ENCODE measurements at regions not wholly inside any gene's neighbourhood (a gene's known extent, or its start where the extent isn't known, plus 50 kb on each side); places are given as distances from the start of the nearest gene placed in this dataset.

DNA sequence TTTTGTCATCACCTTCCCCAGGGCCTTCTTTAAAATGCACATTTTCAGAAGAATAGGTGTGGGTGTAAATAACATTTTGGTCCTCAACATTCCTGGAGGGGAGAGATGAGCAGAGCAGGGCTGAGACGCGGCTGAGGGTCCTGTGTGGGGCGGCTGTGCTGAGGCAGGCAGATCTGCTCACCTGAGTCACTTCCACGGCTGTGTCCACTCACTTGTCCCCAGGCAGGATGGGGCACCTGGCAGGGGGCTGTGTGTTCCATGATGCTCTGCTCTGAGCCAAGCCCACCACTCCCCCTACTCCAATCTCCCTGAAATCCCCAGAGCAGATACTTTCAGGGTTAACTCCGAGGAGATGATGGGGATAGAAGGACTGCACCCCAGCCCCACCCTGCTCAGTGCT, 93.8 kb downstream of the GLRX3 start:
- ChIA-PET POLR2A (no interaction called here), CTCF (interaction anchor here (0.6 kb wide), 1 partner anchor 793 kb away, joined by 3 read pairs; no protein-coding TSS in a partner anchor)
- no peak for DNase-seq
- Mint-ChIP-seq H3K27ac (no peak overlapping the region), H3K36me3 (peaks cover 2% of the 10 kb centered on the region), H3K9me3 (peaks cover 15% of the 10 kb centered on the region), H3K27me3 (no peaks in the 10 kb centered on the region), H3K4me1 (ENCODE audit: low read depth) (no peaks in the 10 kb centered on the region), H3K4me3 (no peak overlapping the region)
- intact Hi-C loops (cut with micrococcal nuclease) = no loop called here

DNA sequence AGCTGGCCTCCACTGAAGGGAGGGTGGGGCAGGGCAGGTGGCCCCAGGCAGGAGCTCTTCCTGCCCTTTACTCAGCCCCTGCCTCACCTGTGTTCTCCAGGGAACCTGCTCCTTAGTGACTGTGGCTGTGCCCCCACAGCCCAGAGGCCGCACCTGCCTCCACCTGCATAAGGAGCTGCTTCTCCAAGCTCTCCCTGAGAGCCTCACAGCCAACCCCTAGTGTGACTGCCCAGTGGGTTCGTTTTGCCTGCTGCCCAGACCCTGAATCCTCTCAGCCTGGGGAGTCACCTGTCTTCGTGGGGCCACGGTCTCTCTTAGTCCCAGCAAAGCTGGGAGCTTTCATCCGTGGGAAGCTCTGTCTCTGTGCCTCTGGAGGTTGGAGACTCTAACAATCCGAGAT, 94.4 kb downstream of the GLRX3 start:
- POLR2A ChIA-PET = no interaction called here

DNA sequence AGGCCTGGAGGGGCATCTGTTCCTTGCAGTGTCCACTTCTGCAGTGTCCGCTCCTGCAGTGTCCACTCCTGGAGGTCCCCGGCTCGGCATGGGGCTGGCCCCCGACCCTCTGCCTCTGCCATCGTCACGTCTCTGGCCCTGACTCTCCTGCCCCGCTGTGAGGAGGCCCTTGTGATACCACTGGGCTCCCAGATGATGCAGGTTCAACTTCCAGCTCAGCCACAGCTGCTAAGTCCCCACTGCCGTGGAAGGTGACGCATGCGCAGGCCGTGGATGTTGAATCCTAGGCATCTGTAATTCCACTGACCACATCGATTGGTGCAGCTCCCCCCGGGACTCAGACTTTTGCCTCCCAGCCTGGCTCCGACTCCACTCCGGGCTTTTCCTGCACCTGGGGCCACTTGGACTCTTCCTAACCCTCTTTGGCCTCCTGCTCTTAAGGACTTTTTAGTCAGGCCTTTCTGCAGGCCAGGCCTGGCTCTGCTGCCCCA, 95.1 kb downstream of the GLRX3 start:
- Mint-ChIP-seq H3K27me3 (no peaks in the 10 kb centered on the region), H3K4me1 (ENCODE audit: low read depth) (no peaks in the 10 kb centered on the region), H3K4me3 (no peak overlapping the region), H3K36me3 (peaks cover 2% of the 10 kb centered on the region), H3K27ac (no peak overlapping the region), H3K9me3 (peaks cover 15% of the 10 kb centered on the region)
- no peak for DNase-seq
- ChIA-PET POLR2A (no interaction called here), CTCF (no interaction called here)
- intact Hi-C loops (cut with micrococcal nuclease) = no loop called here

More for the DNA sequence above, 94.4 kb downstream of the GLRX3 start:
- intact Hi-C loops (cut with micrococcal nuclease) = no loop called here
- Mint-ChIP-seq H3K27me3 (no peaks in the 10 kb centered on the region), H3K4me1 (ENCODE audit: low read depth) (no peaks in the 10 kb centered on the region), H3K36me3 (peaks cover 2% of the 10 kb centered on the region), H3K9me3 (peaks cover 15% of the 10 kb centered on the region), H3K27ac (no peak overlapping the region), H3K4me3 (no peak overlapping the region)
- CTCF ChIA-PET = interaction anchor here (0.6 kb wide), 1 partner anchor 794 kb away, joined by 3 read pairs; no protein-coding TSS in a partner anchor
- DNase-seq = no peak

DNA sequence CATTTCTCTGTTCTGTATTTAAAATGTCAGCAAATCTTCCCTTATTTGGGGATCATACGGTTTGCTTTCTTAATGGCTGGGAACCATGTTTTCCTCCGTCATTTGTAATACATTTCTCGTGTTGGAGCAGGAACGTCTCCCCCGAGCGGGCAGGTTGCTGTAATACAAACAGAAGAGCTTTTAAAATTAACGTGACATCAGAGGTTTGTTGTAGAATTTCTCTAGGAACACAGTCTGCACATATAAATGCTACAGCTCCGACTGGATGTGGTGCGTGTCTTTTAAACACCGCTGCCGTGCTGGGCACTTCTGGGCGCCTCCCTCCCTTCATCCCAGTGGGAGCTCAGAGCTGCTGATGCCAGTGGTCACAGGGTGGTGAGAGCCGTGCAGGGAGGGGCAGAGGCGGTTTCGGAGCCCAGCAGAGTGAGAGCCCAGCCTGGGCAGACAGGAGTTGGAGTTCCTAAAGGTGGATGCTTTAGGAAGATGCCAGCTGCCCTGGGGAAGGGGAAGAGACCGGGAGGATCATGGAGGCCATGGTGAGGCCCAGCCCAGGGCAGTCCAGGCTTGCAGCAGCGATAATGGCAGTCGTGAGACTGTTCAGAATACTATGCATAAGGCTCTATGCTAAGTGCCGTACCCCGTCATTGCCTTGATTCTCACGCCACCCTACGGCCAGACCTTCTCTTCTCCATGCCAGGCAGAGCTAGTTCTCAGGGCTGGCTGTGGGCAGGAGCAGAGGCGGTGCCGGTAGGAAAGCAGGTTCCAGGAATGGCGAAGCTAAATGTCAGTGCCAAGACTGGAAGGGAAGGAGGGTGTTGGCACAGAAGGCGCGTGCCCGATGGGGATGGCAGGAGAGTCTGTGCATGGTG, 96.2 kb downstream of the GLRX3 start:
- CTCF ChIA-PET = no interaction called here
- Mint-ChIP-seq H3K4me3 (no peak overlapping the region), H3K9me3 (peaks cover 10% of the 10 kb centered on the region), H3K36me3 (no peaks in the 10 kb centered on the region), H3K27me3 (no peaks in the 10 kb centered on the region), H3K27ac (no peak overlapping the region), H3K4me1 (ENCODE audit: low read depth) (no peaks in the 10 kb centered on the region)
- POLR2A ChIA-PET = no interaction called here
- intact Hi-C loops (cut with micrococcal nuclease) = no loop called here
- no peak for DNase-seq

DNA sequence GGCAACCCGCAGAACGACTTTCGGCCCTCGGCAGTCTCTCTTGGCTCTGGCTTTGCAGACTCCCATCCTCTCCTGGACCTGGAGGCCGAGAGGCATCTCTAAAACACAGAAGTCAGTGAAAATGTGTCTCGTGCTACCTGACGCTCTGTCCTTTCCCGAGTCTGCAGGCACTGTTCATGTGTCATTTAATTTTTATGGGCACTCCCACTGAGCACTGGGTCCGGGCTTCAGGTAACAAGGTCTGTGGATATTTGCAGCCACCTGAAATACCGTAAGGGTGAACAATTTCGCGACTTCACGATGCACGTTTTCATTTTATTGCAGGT, 96.8 kb downstream of the GLRX3 start:
- H3K9me3 Mint-ChIP-seq = peaks cover 6% of the 10 kb centered on the region
- CTCF ChIA-PET = no interaction called here
- no peaks in the 10 kb centered on the region for H3K36me3 Mint-ChIP-seq
- DNase-seq = no peak
- intact Hi-C loops (cut with micrococcal nuclease) = no loop called here
- no peak overlapping the region for H3K4me3 Mint-ChIP-seq
- H3K27me3 Mint-ChIP-seq = no peaks in the 10 kb centered on the region
- no peaks in the 10 kb centered on the region for H3K4me1 Mint-ChIP-seq (ENCODE audit: low read depth)
- no peak overlapping the region for H3K27ac Mint-ChIP-seq
- POLR2A ChIA-PET = no interaction called here

DNA sequence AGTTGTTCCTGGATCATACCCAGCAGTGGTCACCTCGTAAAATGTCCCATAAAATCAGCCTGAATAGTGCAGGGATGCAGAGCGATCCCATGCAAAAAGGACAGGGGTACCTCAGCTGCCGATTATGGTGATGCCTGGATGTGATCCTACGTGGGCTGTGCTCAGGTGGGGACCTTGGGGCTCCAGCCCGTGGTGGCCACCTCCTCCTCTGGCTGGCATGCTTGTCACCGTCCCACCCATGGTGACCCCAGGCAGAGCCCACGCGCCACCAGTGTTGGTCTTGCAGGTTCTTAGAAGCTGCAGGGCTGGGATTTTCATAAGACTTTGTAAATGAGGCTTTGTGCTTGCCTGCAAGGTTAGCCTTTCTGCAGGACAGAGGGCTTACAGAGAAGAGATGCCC, 97.2 kb downstream of the GLRX3 start:
- H3K4me1 Mint-ChIP-seq (ENCODE audit: low read depth) = no peaks in the 10 kb centered on the region
- intact Hi-C loops (cut with micrococcal nuclease) = no loop called here
- H3K27ac Mint-ChIP-seq = no peak overlapping the region
- CTCF ChIA-PET = no interaction called here
- DNase-seq = no peak
- no peaks in the 10 kb centered on the region for H3K27me3 Mint-ChIP-seq
- POLR2A ChIA-PET = no interaction called here
- peaks cover 4% of the 10 kb centered on the region for H3K9me3 Mint-ChIP-seq
- H3K36me3 Mint-ChIP-seq = no peaks in the 10 kb centered on the region
- no peak overlapping the region for H3K4me3 Mint-ChIP-seq

DNA sequence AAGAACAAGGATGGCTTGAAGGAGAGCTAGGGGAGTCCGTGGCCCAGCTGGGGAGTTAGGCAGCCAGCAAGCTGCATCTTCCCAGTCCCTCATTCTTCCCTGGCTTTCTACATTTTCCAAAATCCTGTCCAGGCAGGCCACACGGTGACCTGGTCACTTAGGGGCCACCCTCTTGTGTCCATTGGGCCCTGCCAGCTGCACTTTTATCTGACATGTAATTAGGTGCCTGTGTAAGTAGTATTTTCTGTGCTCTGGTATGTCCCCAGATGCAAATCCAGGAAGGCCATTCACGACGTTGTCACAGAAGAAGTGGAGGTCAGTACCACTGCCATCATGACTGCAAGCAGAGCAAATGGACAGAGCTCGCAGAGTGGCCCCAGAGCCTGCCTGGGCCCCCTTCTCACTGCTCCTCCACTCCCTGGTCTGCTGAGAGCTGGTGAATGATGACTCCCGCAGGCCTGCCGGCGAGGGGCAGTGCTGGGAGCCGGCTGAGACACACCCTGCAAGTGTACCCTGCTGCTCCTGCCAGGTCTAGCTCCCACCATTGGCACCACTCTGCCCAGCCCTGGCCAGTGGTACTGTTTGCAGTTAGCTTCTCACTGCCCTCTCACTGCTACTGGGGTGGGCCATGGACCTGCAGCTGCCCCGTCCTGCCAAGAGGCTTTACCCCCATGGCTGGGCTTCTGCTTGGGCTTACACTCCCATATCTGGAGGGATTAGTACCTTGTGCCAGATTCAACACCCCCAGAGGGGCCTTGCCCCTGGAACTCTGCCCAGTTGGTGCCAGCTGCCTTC, 98.2 kb downstream of the GLRX3 start:
- Mint-ChIP-seq H3K9me3 (peaks cover 2% of the 10 kb centered on the region), H3K27ac (no peak overlapping the region), H3K27me3 (no peaks in the 10 kb centered on the region), H3K4me3 (no peak overlapping the region), H3K36me3 (no peaks in the 10 kb centered on the region), H3K4me1 (ENCODE audit: low read depth) (no peaks in the 10 kb centered on the region)
- DNase-seq = no peak
- ChIA-PET POLR2A (no interaction called here), CTCF (no interaction called here)
- intact Hi-C loops (cut with micrococcal nuclease) = no loop called here

DNA sequence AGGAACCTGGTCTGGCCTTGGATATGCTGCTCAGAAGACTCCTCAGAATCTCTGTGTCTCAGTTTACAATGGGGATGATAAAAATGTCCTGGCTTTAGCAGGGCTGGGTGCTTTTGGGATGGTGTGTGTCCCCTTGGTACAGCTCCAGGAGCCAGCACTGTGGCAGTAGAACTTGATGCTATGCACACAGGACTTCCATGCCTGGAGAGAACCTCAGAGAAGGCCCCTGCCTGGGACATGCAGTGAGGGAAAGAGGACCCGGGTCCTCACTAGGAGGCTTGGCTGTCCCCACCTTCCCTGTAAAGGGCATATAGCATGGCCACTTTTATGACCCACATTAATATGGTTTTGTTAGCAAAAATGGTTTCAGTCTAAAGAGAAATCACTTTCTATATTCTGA, 100.5 kb downstream of the GLRX3 start:
- CTCF ChIA-PET = no interaction called here
- POLR2A ChIA-PET = no interaction called here
- no peaks in the 10 kb centered on the region for H3K4me1 Mint-ChIP-seq (ENCODE audit: low read depth)

DNA sequence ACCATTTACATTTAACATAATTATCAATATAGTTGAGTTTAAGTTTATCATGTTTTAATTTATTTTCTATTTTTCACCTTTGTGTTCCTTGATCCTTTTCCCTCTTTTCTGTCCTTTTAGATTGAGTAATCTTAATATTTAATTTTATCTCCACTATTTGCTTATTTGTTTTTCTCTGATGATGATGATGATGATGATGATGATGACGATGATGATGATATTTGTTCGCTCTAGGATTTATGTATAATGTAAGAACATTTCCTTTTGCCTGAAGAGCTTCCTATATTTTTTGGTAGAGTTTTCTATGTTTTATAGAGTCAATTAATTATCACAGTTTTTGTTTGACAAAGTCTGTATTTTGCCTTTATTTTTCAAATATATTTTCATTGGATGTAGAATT, 104.2 kb downstream of the GLRX3 start:
- intact Hi-C loops (cut with micrococcal nuclease) = no loop called here
- ChIA-PET POLR2A (no interaction called here), CTCF (no interaction called here)
- DNase-seq = no peak
- H3K4me3 Mint-ChIP-seq = no peak overlapping the region
- H3K27me3 Mint-ChIP-seq = peaks cover 21% of the 10 kb centered on the region
- H3K27ac Mint-ChIP-seq = no peak overlapping the region
- peaks cover 4% of the 10 kb centered on the region for H3K36me3 Mint-ChIP-seq
- peaks cover 14% of the 10 kb centered on the region for H3K4me1 Mint-ChIP-seq (ENCODE audit: low read depth)
- H3K9me3 Mint-ChIP-seq = peaks cover 12% of the 10 kb centered on the region

More for the DNA sequence above, 100.5 kb downstream of the GLRX3 start:
- Mint-ChIP-seq H3K27me3 (peaks cover 6% of the 10 kb centered on the region), H3K9me3 (peaks cover 11% of the 10 kb centered on the region), H3K4me3 (no peak overlapping the region), H3K36me3 (peaks cover 4% of the 10 kb centered on the region), H3K27ac (no peak overlapping the region)
- intact Hi-C loops (cut with micrococcal nuclease) = no loop called here
- DNase-seq = no peak

DNA sequence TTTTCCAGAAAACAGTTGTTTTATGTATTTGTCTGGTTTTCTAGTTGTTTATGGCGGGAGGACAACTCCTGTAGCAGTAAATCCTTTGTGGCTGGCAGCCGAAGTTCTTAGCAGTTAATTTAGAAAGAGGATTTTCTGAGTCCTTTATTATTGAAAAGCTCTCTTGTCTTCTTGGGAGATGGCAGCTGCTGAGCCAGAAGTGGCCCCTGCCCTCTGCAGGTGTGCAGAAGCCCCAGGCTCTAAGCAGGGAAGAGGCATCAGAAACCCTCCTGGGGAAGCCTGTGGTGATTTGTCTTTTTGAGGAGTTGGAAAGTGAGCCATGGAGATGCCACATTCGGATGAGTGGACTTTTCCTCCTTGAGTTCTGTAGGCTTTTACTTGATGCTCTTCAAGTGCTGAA, 106.3 kb downstream of the GLRX3 start:
- intact Hi-C loops (cut with micrococcal nuclease) = no loop called here
- CTCF ChIA-PET = no interaction called here
- DNase-seq = no peak
- peaks cover 23% of the 10 kb centered on the region for H3K27me3 Mint-ChIP-seq
- POLR2A ChIA-PET = no interaction called here
- H3K9me3 Mint-ChIP-seq = peaks cover 12% of the 10 kb centered on the region
- peaks cover 4% of the 10 kb centered on the region for H3K36me3 Mint-ChIP-seq
- H3K4me1 Mint-ChIP-seq (ENCODE audit: low read depth) = peaks cover 14% of the 10 kb centered on the region
- H3K4me3 Mint-ChIP-seq = no peak overlapping the region
- no peak overlapping the region for H3K27ac Mint-ChIP-seq

DNA sequence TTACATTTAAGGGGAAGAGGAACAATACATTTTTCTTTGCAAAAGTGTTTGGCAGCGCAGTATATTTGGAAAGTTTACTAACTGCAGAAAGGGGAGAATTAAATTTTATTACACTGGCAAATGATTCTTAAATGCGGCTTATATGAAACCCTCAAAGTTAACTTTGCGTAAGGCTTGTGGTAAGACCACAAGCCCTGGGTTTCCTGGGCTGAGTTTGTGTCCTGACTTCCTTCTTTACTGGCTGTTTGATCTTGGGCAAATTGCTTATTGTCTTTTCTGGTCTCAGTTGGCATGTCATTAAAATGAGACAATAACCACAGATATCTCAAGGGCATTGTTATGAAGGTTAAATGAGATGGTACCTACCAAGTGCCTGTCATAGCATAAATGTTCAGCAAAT, 106.8 kb downstream of the GLRX3 start:
- ChIA-PET CTCF (no interaction called here), POLR2A (no interaction called here)
- peaks cover 4% of the 10 kb centered on the region for H3K36me3 Mint-ChIP-seq
- intact Hi-C loops (cut with micrococcal nuclease) = no loop called here
- H3K4me3 Mint-ChIP-seq = no peak overlapping the region
- H3K27me3 Mint-ChIP-seq = peaks cover 23% of the 10 kb centered on the region
- DNase-seq = no peak
- no peak overlapping the region for H3K27ac Mint-ChIP-seq
- H3K4me1 Mint-ChIP-seq (ENCODE audit: low read depth) = peaks cover 14% of the 10 kb centered on the region
- peaks cover 12% of the 10 kb centered on the region for H3K9me3 Mint-ChIP-seq

DNA sequence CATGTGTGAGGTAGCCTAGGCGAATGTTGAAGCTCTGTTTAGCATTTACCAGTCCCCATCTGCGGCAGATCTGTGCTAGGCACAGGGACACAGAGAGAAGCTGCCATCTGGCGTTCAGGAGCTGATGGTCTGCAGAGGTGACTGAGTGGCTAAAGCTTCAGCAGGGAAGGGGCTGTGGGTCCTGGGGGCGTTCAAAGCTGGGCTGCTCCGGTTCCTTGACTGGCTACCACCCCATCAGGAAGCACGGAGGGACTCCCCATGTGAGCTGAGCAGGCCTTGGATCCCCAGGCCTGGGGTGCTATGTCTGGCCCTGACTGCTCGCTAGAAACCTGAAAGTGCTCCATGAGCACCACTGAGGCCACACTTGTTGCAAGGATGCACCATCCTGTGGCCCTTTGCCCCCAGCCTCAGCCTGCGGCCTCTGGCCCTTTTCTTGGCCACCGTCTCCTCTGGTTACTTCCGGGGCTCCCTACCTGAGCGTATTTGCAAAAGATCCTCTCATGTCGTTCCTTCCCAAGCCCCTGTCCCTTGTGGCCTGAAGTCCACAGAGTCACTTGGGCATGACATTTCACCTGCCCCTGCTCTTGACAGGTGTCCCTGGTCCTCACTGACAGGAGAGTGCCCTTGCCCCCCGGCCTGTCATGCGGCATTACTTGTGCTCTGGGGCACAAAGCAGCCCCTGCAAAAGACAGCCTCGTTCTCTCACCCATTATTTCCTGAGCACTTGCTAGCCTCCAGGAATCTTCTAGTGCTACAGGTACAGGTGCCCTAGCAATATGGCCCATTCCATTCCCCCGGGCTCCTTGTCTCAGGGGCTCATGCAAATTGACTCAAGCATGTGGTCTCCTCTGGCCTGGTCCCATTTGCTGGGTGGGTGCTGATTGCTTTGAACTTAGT, 108.1 kb downstream of the GLRX3 start:
- Mint-ChIP-seq H3K27me3 (peaks cover 23% of the 10 kb centered on the region), H3K27ac (no peak overlapping the region), H3K4me1 (ENCODE audit: low read depth) (peaks cover 14% of the 10 kb centered on the region), H3K9me3 (peaks cover 10% of the 10 kb centered on the region), H3K36me3 (peaks cover 4% of the 10 kb centered on the region), H3K4me3 (no peak overlapping the region)
- ChIA-PET POLR2A (no interaction called here), CTCF (no interaction called here)
- intact Hi-C loops (cut with micrococcal nuclease) = no loop called here
- DNase-seq = no peak
